Endothelial cell of umbilical vein (primary cell): ENCODE measurements at regions not wholly inside any gene's neighbourhood (a gene's known extent, or its start where the extent isn't known, plus 50 kb on each side); places are given as distances from the start of the nearest gene placed in this dataset.

ENCODE experiments used
- BruUV-seq: library from RNA; stranded (reverse); fragments of 400-500 nt; replicated peaks from 2 replicates; lab custom pipeline; 2021; lab: Mats Ljungman, UMichigan
- CTCF ChIA-PET: fragments of 300-600, 350-600 bp; sonication (Branson Sonifier 250); formaldehyde crosslinking; loops from one replicate; lab custom pipeline; 2021; ENCODE audit warnings: antibody characterized with exemption, inconsistent platforms; lab: Charles Lee
- POLR2A ChIA-PET: fragments of 300-600, 350-600 bp; sonication (Branson Sonifier 250); formaldehyde crosslinking; loops from one replicate; lab custom pipeline; 2021; ENCODE audit warnings: antibody characterized with exemption, inconsistent platforms; lab: Charles Lee
- DNase-seq: peaks from one replicate; pipeline ENCODE4 v3.0.0-alpha.2; 2011; ENCODE audit warnings: low read depth, low spot score
- FAIRE-seq: peaks from 2 replicates; lab custom pipeline; 2011; peaks lifted over from hg19 to GRCh38; lab: Jason Lieb, UNC
- H2AFZ ChIP-seq: 2 replicates; pipeline ENCODE4 v1.6.0; 2012; ENCODE audit warnings: low read depth, low read length, control low read depth, inconsistent platforms
- H3K27ac ChIP-seq: 2 replicates; pipeline ENCODE4 v1.5.1; 2011; ENCODE audit warnings: low read depth, mild to moderate bottlenecking, control low read depth, low read length, moderate library complexity; ENCODE audit not compliant: insufficient read depth
- H3K27me3 ChIP-seq, 2 experiments: 2 replicates each; pipeline versions ENCODE4 v1.6.0 to v1.6.1; 2011; ENCODE audit warnings: low read length in 2 of 2, mixed read lengths in 1 of 2; ENCODE audit not compliant: control insufficient read depth in 2 of 2, insufficient read depth in 2 of 2
- H3K36me3 ChIP-seq, 2 experiments: 2 replicates in 1 of 2; 3 replicates in 1 of 2; pipeline ENCODE4 v1.5.1; 2011; ENCODE audit warnings: low read length in 2 of 2, mild to moderate bottlenecking in 1 of 2, moderate library complexity in 1 of 2; ENCODE audit not compliant: control insufficient read depth in 2 of 2, insufficient read depth in 2 of 2; ENCODE audit errors: extremely low read depth in 1 of 2
- H3K4me1 ChIP-seq: 3 replicates; pipeline ENCODE4 v1.5.1; 2011; ENCODE audit warnings: mild to moderate bottlenecking, low read length; ENCODE audit not compliant: control insufficient read depth, insufficient read depth; ENCODE audit errors: extremely low read depth
- H3K4me2 ChIP-seq: 2 replicates; pipeline ENCODE4 v1.6.1; 2011; ENCODE audit warnings: low read length, control low read depth, mixed read lengths; ENCODE audit not compliant: insufficient read depth
- H3K4me3 ChIP-seq, 3 experiments: fragments of 200-600 bp in 1 of 3; sonication (generic), shearing (Covaris generic) in 1 of 3; replicated peaks in 1 of 3; 2 replicates each; pipeline ENCODE4 v1.5.1; 2011 to 2016; ENCODE audit warnings: control low read depth in 3 of 3, low read length in 3 of 3, mild to moderate bottlenecking in 2 of 3, inconsistent platforms in 1 of 3, low read depth in 1 of 3, moderate library complexity in 1 of 3; ENCODE audit not compliant: insufficient read depth in 1 of 3
- H3K79me2 ChIP-seq: 2 replicates; pipeline ENCODE4 v1.6.0; 2012; ENCODE audit warnings: low read length, inconsistent platforms; ENCODE audit not compliant: control insufficient read depth, insufficient read depth
- H3K9ac ChIP-seq: replicated peaks from 2 replicates; pipeline ENCODE3; 2011; ENCODE audit warnings: low read length, control low read depth; ENCODE audit not compliant: insufficient read depth; ENCODE audit errors: extremely low read depth
- H3K9me1 ChIP-seq: replicated peaks from 3 replicates; pipeline ENCODE4 v1.6.0; 2011; ENCODE audit warnings: mild to moderate bottlenecking, low read length; ENCODE audit not compliant: control insufficient read depth, insufficient read depth; ENCODE audit errors: extremely low read depth
- H3K9me3 ChIP-seq: replicated peaks from 2 replicates; pipeline ENCODE4 v1.5.1; 2012; ENCODE audit warnings: low read length, inconsistent platforms; ENCODE audit not compliant: control insufficient read depth, insufficient read depth
- H4K20me1 ChIP-seq: replicated peaks from 2 replicates; pipeline ENCODE3; 2011; ENCODE audit warnings: mild to moderate bottlenecking, low read length; ENCODE audit not compliant: control insufficient read depth, insufficient read depth; ENCODE audit errors: extremely low read depth
- CTCF ChIP-seq, 2 donors: IDR thresholded peaks; 1 replicate in 1 of 2; 2 replicates in 1 of 2; pipeline ENCODE4 v1.5.1; 2011; ENCODE audit warnings: low read length in 2 of 2, mild to moderate bottlenecking in 2 of 2, moderate library complexity in 2 of 2, control low read depth in 1 of 2, inconsistent platforms in 1 of 2, low read depth in 1 of 2; ENCODE audit not compliant: insufficient read depth in 1 of 2; ENCODE audit errors: extremely low read depth in 1 of 2
- EZH2 ChIP-seq: IDR thresholded peaks from 2 replicates; pipeline ENCODE4 v1.6.1; 2012; ENCODE audit warnings: borderline replicate concordance, low read depth, mild to moderate bottlenecking, moderate library complexity, low read length, inconsistent platforms; ENCODE audit not compliant: severe bottlenecking
- FOS ChIP-seq: IDR thresholded peaks from 2 replicates; pipeline ENCODE4 v1.6.1; 2011; ENCODE audit warnings: mild to moderate bottlenecking, low read length, moderate library complexity, borderline replicate concordance; ENCODE audit not compliant: insufficient read depth
- GATA2 ChIP-seq: IDR thresholded peaks from 2 replicates; pipeline ENCODE4 v1.7.0; 2011; ENCODE audit warnings: low read depth, mild to moderate bottlenecking, moderate library complexity, mixed read lengths, low read length; ENCODE audit not compliant: insufficient read length, insufficient read depth
- JUN ChIP-seq: IDR thresholded peaks from 2 replicates; pipeline ENCODE4 v1.6.1; 2011; ENCODE audit warnings: borderline replicate concordance, low read depth; ENCODE audit not compliant: insufficient read length, insufficient read depth
- MAX ChIP-seq: IDR thresholded peaks from 2 replicates; pipeline ENCODE4 v1.6.1; 2011; ENCODE audit not compliant: insufficient read depth, insufficient read length
- MYC ChIP-seq: IDR thresholded peaks from one replicate; pipeline ENCODE4 v1.6.1; 2011; ENCODE audit warnings: mild to moderate bottlenecking, low read depth, low read length
- POLR2A ChIP-seq: IDR thresholded peaks from 2 replicates; pipeline ENCODE4 v1.6.1; 2012; ENCODE audit warnings: low read depth, mild to moderate bottlenecking, control low read depth, low read length
- POLR2AphosphoS5 ChIP-seq: IDR thresholded peaks from 2 replicates; pipeline ENCODE4 v1.6.1; 2012; ENCODE audit warnings: low read depth, mild to moderate bottlenecking, control low read depth, low read length, moderate library complexity; ENCODE audit not compliant: insufficient read depth
- dilution Hi-C: fragments of 300-500 bp; cut with MboI; formaldehyde crosslinking; loops from one replicate; pipeline ENCODE4 v1.15.0; 2019; ENCODE audit warnings: low sequenced_read_pairs; ENCODE audit not compliant: extremely low pct_ligation_motif_present
- intact Hi-C: fragments of 100-400 bp; cut with micrococcal nuclease; formaldehyde crosslinking; loops from one replicate; pipeline ENCODE4 v1.10.0; 2022

GRCh38 chr5:97453263-97453662 is 270.2 kb upstream of the RIOK2 start:
- intact Hi-C loops = no loop called here
- FAIRE-seq = no peak

More at GRCh38 chr5:97453263-97453662, 270.2 kb upstream of the RIOK2 start:
- no peak overlapping the region for H3K4me3 ChIP-seq
- BruUV-seq = no TSS peak
- POLR2A ChIA-PET = no interaction called here
- no peak overlapping the region for H3K4me2 ChIP-seq
- no peak overlapping the region for H2AFZ ChIP-seq
- DNase-seq = no peak
- no peaks in the 10 kb centered on the region for H3K4me1 ChIP-seq
- dilution Hi-C loops = no loop called here
- no peaks in the 10 kb centered on the region for H3K9me1 ChIP-seq
- no peaks in the 10 kb centered on the region for H3K79me2 ChIP-seq
- no peaks in the 10 kb centered on the region for H3K9me3 ChIP-seq
- H3K36me3 ChIP-seq = no peaks in the 10 kb centered on the region
- H3K27me3 ChIP-seq = no peaks in the 10 kb centered on the region
- H3K9ac ChIP-seq = no peak overlapping the region
- CTCF ChIA-PET = interaction anchor here (1.4 kb wide), 1 partner anchor 36 kb away, joined by 3 read pairs; no protein-coding TSS in a partner anchor
- no peaks in the 10 kb centered on the region for H4K20me1 ChIP-seq
- H3K27ac ChIP-seq = no peak overlapping the region
- TF ChIP-seq MAX (no peak), CTCF (IDR thresholded peaks at IDR 0.05; ENCODE audit: extremely low read depth in 1 of 2, insufficient read depth in 1 of 2, low read depth in 1 of 2, low read length in 2 of 2) (no peak), EZH2 (no peak), JUN (no peak), POLR2AphosphoS5 (no peak), GATA2 (no peak), MYC (no peak), POLR2A (no peak), FOS (no peak)
